ENCODE measurements at regions not wholly inside any gene's neighbourhood (a gene's known extent, or its start where the extent isn't known, plus 50 kb on each side); places are given as distances from the start of the nearest gene placed in this dataset.

DNA sequence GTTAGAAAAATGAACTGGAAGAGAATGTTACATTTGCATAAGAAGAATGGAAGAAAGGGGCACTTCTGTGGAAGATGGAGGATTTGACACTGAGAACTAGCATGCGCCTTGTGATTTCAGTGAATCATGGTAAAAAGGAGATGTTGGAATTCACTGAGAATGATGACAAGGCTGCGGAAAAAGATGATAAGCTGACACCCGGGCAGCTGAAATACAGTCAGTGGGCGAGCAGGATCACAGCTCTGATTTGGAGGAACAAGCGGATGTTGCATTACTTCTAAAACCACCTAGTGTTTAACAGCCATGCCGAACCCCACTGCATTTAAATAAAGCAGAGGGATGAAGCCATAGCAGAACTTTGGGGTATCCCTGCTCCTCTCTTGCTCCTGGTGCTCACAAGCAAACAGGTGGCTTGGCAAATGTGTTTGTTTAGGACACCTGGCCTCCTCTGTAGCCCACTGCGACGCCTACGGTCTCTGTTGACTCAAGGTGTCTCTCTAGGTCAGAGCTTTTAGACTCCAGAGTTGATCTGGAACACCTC is 134.9 kb downstream of the NDUFA10 start:
- TF ChIP-seq, protein P1, sequence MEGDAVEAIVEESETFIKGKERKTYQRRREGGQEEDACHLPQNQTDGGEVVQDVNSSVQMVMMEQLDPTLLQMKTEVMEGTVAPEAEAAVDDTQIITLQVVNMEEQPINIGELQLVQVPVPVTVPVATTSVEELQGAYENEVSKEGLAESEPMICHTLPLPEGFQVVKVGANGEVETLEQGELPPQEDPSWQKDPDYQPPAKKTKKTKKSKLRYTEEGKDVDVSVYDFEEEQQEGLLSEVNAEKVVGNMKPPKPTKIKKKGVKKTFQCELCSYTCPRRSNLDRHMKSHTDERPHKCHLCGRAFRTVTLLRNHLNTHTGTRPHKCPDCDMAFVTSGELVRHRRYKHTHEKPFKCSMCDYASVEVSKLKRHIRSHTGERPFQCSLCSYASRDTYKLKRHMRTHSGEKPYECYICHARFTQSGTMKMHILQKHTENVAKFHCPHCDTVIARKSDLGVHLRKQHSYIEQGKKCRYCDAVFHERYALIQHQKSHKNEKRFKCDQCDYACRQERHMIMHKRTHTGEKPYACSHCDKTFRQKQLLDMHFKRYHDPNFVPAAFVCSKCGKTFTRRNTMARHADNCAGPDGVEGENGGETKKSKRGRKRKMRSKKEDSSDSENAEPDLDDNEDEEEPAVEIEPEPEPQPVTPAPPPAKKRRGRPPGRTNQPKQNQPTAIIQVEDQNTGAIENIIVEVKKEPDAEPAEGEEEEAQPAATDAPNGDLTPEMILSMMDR (IDR thresholded peaks at IDR 0.05; ENCODE audit: extremely low read depth in 1 of 2, insufficient read depth in 1 of 2, low read depth in 1 of 2, low read length in 2 of 2), result no peak
- TF ChIP-seq POLR2AphosphoS5 (IDR thresholded peaks at IDR 0.05; ENCODE audit: insufficient read depth, low read depth, low read length) (no peak), POLR2A (IDR thresholded peaks at IDR 0.05; ENCODE audit: low read depth, low read length) (no peak), EZH2 (IDR thresholded peaks at IDR 0.05; ENCODE audit: borderline replicate concordance, low read depth, low read length, severe bottlenecking) (no peak)
